Stimulated activated naive CD4-positive, alpha-beta T cell treated with Interleukin-2 at 50 U/mL for 16 hours (primary cell): ENCODE measurements at regions not wholly inside any gene's neighbourhood (a gene's known extent, or its start where the extent isn't known, plus 50 kb on each side); places are given as distances from the start of the nearest gene placed in this dataset.

Experiments
- DNase-seq: peaks from one replicate; lab custom pipeline; 2025; lab: John Stamatoyannopoulos, UW

- no peak for DNase-seq
Observed at GRCh38 chr1:8203056-8203455, 114.9 kb upstream of the SLC45A1 start.

GRCh38 chr1:8202182-8202905 is 115.6 kb upstream of the SLC45A1 start:
- DNase-seq = no peak

- no peak for DNase-seq
Observed at GRCh38 chr1:8201331-8201861, 116.5 kb upstream of the SLC45A1 start.

- no peak for DNase-seq
Observed at GRCh38 chr1:8200317-8201115, 117.4 kb upstream of the SLC45A1 start.

GRCh38 chr1:8198522-8198921 is 119.4 kb upstream of the SLC45A1 start:
- DNase-seq = no peak

GRCh38 chr1:8197493-8198282 is 120.2 kb upstream of the SLC45A1 start:
- no peak for DNase-seq

- DNase-seq = no peak
Observed at GRCh38 chr1:8194481-8195227, 123.3 kb upstream of the SLC45A1 start.

- no peak for DNase-seq
Observed at GRCh38 chr1:8193840-8194406, 124.0 kb upstream of the SLC45A1 start.

GRCh38 chr1:8191474-8191873 is 126.4 kb upstream of the SLC45A1 start:
- no peak for DNase-seq

GRCh38 chr1:8189931-8190483 is 127.9 kb upstream of the SLC45A1 start:
- no peak for DNase-seq

- DNase-seq = no peak
Observed at GRCh38 chr1:8185400-8185799, 132.5 kb upstream of the SLC45A1 start.

- no peak for DNase-seq
Observed at GRCh38 chr1:8184301-8184700, 133.6 kb upstream of the SLC45A1 start.

GRCh38 chr1:8182034-8182761 is 135.7 kb upstream of the SLC45A1 start:
- DNase-seq = peak; percentile 8

- DNase-seq = no peak
Observed at GRCh38 chr1:8179132-8179793, 138.7 kb upstream of the SLC45A1 start.

GRCh38 chr1:8176279-8176678 is 141.6 kb upstream of the SLC45A1 start:
- no peak for DNase-seq

GRCh38 chr1:8174807-8175206 is 143.1 kb upstream of the SLC45A1 start:
- DNase-seq = no peak

- no peak for DNase-seq
Observed at GRCh38 chr1:8171751-8172464, 145.8 kb upstream of the ERRFI1 start.

- DNase-seq = no peak
Observed at GRCh38 chr1:8170059-8170835, 144.1 kb upstream of the ERRFI1 start.
